Sigmoid colon (tissue), 4 donors: ENCODE measurements at regions not wholly inside any gene's neighbourhood (a gene's known extent, or its start where the extent isn't known, plus 50 kb on each side); places are given as distances from the start of the nearest gene placed in this dataset.

Source experiments
- POLR2AphosphoS5 ChIP-seq, 4 donors: sonication (generic); formaldehyde crosslinking; IDR thresholded peaks; one replicate each; pipeline ENCODE4 v1.6.1; 2017; ENCODE audit warnings: antibody characterized with exemption in 4 of 4
- TF ChIP-seq, protein P1 (sequence below), 4 experiments: fragments of 450-650 bp in 3 of 4; fragments of 200-600 bp in 1 of 4; IDR thresholded peaks; one replicate each; pipeline ENCODE4 v1.5.1; 2016 to 2019; ENCODE audit warnings: antibody characterized with exemption in 4 of 4, mild to moderate bottlenecking in 3 of 4, moderate library complexity in 2 of 4

DNA sequence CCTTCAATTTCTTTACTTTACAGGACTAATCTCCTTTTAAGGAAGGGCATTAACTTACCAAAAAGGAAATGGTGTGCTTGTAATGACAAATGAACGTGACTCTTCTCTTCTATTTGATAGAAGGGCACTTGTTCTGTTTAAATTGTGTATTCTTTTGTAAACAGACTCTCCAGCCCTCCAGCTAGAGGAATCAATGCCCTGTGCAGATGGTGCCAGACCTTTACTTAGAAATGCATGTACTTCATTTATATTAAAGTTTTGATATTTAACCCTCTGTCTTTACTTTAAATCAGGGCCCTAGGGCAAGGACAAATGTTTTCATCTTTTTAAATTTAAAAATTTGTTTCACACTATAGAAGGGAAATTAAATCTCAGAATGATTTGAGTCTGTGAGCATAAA, 355.1 kb downstream of the GBE1 start:
- TF ChIP-seq, protein P1, sequence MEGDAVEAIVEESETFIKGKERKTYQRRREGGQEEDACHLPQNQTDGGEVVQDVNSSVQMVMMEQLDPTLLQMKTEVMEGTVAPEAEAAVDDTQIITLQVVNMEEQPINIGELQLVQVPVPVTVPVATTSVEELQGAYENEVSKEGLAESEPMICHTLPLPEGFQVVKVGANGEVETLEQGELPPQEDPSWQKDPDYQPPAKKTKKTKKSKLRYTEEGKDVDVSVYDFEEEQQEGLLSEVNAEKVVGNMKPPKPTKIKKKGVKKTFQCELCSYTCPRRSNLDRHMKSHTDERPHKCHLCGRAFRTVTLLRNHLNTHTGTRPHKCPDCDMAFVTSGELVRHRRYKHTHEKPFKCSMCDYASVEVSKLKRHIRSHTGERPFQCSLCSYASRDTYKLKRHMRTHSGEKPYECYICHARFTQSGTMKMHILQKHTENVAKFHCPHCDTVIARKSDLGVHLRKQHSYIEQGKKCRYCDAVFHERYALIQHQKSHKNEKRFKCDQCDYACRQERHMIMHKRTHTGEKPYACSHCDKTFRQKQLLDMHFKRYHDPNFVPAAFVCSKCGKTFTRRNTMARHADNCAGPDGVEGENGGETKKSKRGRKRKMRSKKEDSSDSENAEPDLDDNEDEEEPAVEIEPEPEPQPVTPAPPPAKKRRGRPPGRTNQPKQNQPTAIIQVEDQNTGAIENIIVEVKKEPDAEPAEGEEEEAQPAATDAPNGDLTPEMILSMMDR (IDR thresholded peaks at IDR 0.05), result no peak
- TF ChIP-seq POLR2AphosphoS5 (IDR thresholded peaks at IDR 0.05), result no peak
